ENCODE measurements at regions not wholly inside any gene's neighbourhood (a gene's known extent, or its start where the extent isn't known, plus 50 kb on each side); places are given as distances from the start of the nearest gene placed in this dataset.

GRCh38 chr4:24659241-24659961, 75.0 kb upstream of the DHX15 start:
- intact Hi-C loops (cut with micrococcal nuclease): no loop called here
- ChIA-PET POLR2A (no interaction called here), CTCF (no interaction called here)
- no peak for ATAC-seq (ENCODE audit: low read depth)
- Mint-ChIP-seq H3K27ac (no peak overlapping the region), H3K4me3 (no peak overlapping the region), H3K36me3 (ENCODE audit: low read depth) (no peaks in the 10 kb centered on the region), H3K9me3 (no peaks in the 10 kb centered on the region), H3K27me3 (peaks cover 30% of the 10 kb centered on the region), H3K4me1 (peaks cover 5% of the 10 kb centered on the region)
- TF ChIP-seq, protein P1, sequence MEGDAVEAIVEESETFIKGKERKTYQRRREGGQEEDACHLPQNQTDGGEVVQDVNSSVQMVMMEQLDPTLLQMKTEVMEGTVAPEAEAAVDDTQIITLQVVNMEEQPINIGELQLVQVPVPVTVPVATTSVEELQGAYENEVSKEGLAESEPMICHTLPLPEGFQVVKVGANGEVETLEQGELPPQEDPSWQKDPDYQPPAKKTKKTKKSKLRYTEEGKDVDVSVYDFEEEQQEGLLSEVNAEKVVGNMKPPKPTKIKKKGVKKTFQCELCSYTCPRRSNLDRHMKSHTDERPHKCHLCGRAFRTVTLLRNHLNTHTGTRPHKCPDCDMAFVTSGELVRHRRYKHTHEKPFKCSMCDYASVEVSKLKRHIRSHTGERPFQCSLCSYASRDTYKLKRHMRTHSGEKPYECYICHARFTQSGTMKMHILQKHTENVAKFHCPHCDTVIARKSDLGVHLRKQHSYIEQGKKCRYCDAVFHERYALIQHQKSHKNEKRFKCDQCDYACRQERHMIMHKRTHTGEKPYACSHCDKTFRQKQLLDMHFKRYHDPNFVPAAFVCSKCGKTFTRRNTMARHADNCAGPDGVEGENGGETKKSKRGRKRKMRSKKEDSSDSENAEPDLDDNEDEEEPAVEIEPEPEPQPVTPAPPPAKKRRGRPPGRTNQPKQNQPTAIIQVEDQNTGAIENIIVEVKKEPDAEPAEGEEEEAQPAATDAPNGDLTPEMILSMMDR (IDR thresholded peaks at IDR 0.05): no peak
- no peak for DNase-seq

DNA sequence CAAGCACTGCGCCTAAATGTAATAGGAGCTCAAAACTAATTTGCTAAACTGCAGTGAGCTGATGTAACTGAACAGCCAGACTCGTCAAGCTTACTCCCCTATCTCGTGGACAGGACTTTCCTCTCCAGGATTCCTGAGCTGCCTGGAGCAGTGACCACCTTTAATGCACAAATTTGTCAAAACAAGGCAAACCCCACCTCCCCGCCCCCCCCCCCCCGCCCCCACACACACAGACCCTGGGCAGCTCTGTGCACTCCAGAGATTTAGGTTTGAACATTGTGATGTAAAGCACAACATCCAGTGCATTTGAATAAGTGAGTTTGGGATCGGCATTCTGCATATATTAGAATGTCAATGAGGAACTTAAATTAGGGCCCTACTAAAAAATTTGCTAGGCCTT, 77.7 kb upstream of the DHX15 start:
- TF ChIP-seq, protein P1 (IDR thresholded peaks at IDR 0.05): no peak
- ChIA-PET CTCF (no interaction called here), POLR2A (no interaction called here)
- no peak for ATAC-seq (ENCODE audit: low read depth)
- peaks cover 5% of the 10 kb centered on the region for H3K4me1 Mint-ChIP-seq
- no peak overlapping the region for H3K4me3 Mint-ChIP-seq
- no peak overlapping the region for H3K27ac Mint-ChIP-seq
- no peak for DNase-seq
- peaks cover 30% of the 10 kb centered on the region for H3K27me3 Mint-ChIP-seq
- intact Hi-C loops (cut with micrococcal nuclease): no loop called here
- H3K9me3 Mint-ChIP-seq: no peaks in the 10 kb centered on the region
- H3K36me3 Mint-ChIP-seq (ENCODE audit: low read depth): no peaks in the 10 kb centered on the region

DNA sequence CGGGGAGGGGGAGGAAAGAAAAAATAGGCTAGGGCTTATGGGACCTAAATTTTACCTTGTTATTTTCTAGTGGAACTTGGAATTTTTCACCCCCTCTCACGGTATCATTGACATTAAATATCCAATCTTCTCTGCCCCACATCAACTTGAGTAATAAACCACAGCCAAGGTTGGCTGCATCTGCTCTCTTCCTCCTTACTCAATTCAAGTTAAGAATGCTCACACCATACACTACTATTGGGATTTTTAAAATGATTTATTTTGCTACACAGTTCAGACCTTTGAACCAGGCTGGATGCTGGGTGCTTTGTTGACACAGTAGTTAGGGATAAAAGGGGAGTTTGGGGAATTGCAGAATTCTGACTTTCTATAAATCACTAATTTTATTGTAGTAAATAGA, 78.2 kb upstream of the DHX15 start:
- Mint-ChIP-seq H3K36me3 (ENCODE audit: low read depth) (no peaks in the 10 kb centered on the region), H3K4me1 (peaks cover 5% of the 10 kb centered on the region), H3K9me3 (no peaks in the 10 kb centered on the region), H3K27ac (no peak overlapping the region), H3K27me3 (peaks cover 30% of the 10 kb centered on the region), H3K4me3 (no peak overlapping the region)
- TF ChIP-seq, protein P1 (IDR thresholded peaks at IDR 0.05): no peak
- intact Hi-C loops (cut with micrococcal nuclease): no loop called here
- ChIA-PET POLR2A (no interaction called here), CTCF (no interaction called here)
- DNase-seq: no peak
- no peak for ATAC-seq (ENCODE audit: low read depth)

DNA sequence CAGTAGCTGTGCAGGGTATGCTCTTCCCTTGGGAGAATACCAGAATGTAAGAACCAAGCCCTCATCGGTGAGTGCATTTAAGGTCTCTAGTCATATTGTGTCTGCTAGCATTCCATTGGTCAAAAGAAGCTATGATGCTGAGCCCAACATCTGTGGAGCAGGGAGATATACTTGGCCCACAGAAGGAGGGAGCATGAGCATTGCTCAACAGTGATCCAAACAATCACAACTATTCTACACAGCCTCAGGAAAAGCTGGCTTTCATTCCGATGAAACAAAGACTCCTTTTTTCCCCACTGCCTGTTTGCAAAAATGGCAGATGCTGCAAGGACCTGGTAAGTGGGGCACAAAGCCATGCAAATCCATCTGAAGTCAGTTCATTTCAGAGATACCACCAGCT, 80.6 kb upstream of the DHX15 start:
- CTCF ChIA-PET: no interaction called here
- DNase-seq (no peak), ATAC-seq (ENCODE audit: low read depth) (no peak)
- TF ChIP-seq, protein P1 (IDR thresholded peaks at IDR 0.05): no peak
- intact Hi-C loops (cut with micrococcal nuclease): no loop called here
- Mint-ChIP-seq H3K27me3 (peaks cover 22% of the 10 kb centered on the region), H3K4me1 (no peaks in the 10 kb centered on the region), H3K36me3 (ENCODE audit: low read depth) (no peaks in the 10 kb centered on the region), H3K4me3 (no peak overlapping the region), H3K27ac (no peak overlapping the region), H3K9me3 (no peaks in the 10 kb centered on the region)
- POLR2A ChIA-PET: no interaction called here

GRCh38 chr4:24666316-24666715, 82.0 kb upstream of the DHX15 start:
- no peaks in the 10 kb centered on the region for H3K36me3 Mint-ChIP-seq (ENCODE audit: low read depth)
- intact Hi-C loops (cut with micrococcal nuclease): no loop called here
- peaks cover 18% of the 10 kb centered on the region for H3K27me3 Mint-ChIP-seq
- ChIA-PET CTCF (no interaction called here), POLR2A (no interaction called here)
- no peak for DNase-seq
- TF ChIP-seq, protein P1 (IDR thresholded peaks at IDR 0.05): no peak
- no peak overlapping the region for H3K4me3 Mint-ChIP-seq
- no peak for ATAC-seq (ENCODE audit: low read depth)
- H3K4me1 Mint-ChIP-seq: no peaks in the 10 kb centered on the region
- no peaks in the 10 kb centered on the region for H3K9me3 Mint-ChIP-seq
- no peak overlapping the region for H3K27ac Mint-ChIP-seq

Data from activated B cell treated with CpG ODN at 0.5 μM for 24 hours (primary cell).